GM19438 (cell line): ENCODE measurements at regions not wholly inside any gene's neighbourhood (a gene's known extent, or its start where the extent isn't known, plus 50 kb on each side); places are given as distances from the start of the nearest gene placed in this dataset.
"Not testable (repeated sequence)": the region's sequence is repeated elsewhere in the genome, so short reads cannot be mapped to it uniquely, and the experiment has no call there.

Experiments
- ATAC-seq: cut with Tn5 transposase; IDR thresholded peaks from one replicate; pipeline ENCODE4 v1.9.1; 2021; ENCODE audit warnings: low read depth; ENCODE audit not compliant: unreplicated experiment

GRCh38 chr10:129171812-129172211 is 295.2 kb upstream of the MGMT start:
- ATAC-seq = no peak

GRCh38 chr10:129174232-129175014 is 292.6 kb upstream of the MGMT start:
- no peak for ATAC-seq

GRCh38 chr10:129179245-129179971 is 287.6 kb upstream of the MGMT start:
- ATAC-seq = no peak

GRCh38 chr10:129179972-129180678 is 286.9 kb upstream of the MGMT start:
- no peak for ATAC-seq

GRCh38 chr10:129184196-129184595 is 282.8 kb upstream of the MGMT start:
- no peak for ATAC-seq

- ATAC-seq = no peak
Measured at GRCh38 chr10:129187331-129187730, 279.7 kb upstream of the MGMT start.

GRCh38 chr10:129191797-129192196 is 275.2 kb upstream of the MGMT start:
- ATAC-seq = no peak

GRCh38 chr10:129192344-129193128 is 274.5 kb upstream of the MGMT start:
- ATAC-seq = no peak

GRCh38 chr10:129193148-129193547 is 273.9 kb upstream of the MGMT start:
- no peak for ATAC-seq

- no peak for ATAC-seq
Measured at GRCh38 chr10:129194181-129194870, 272.7 kb upstream of the MGMT start.

- no peak for ATAC-seq
Measured at GRCh38 chr10:129199826-129200225, 267.2 kb upstream of the MGMT start.

- no peak for ATAC-seq
Measured at GRCh38 chr10:129203819-129204218, 263.2 kb upstream of the MGMT start.

GRCh38 chr10:129207297-129207696 is 259.7 kb upstream of the MGMT start:
- ATAC-seq = no peak

- no peak for ATAC-seq
Measured at GRCh38 chr10:129210876-129211275, 256.2 kb upstream of the MGMT start.

- no peak for ATAC-seq
Measured at GRCh38 chr10:129213256-129213655, 253.8 kb upstream of the MGMT start.

- not testable (repeated sequence) for ATAC-seq
Measured at GRCh38 chr10:129213996-129214395, 253.0 kb upstream of the MGMT start.

GRCh38 chr10:129219364-129219763 is 247.7 kb upstream of the MGMT start:
- ATAC-seq = no peak

- no peak for ATAC-seq
Measured at GRCh38 chr10:129222436-129222835, 244.6 kb upstream of the MGMT start.

- ATAC-seq = no peak
Measured at GRCh38 chr10:129223363-129223762, 243.7 kb upstream of the MGMT start.

GRCh38 chr10:129224065-129224464 is 243.0 kb upstream of the MGMT start:
- no peak for ATAC-seq
